Activated naive CD4-positive, alpha-beta T cell treated with anti-CD3 and anti-CD28 coated beads for 36 hours (primary cell): ENCODE measurements at regions not wholly inside any gene's neighbourhood (a gene's known extent, or its start where the extent isn't known, plus 50 kb on each side); places are given as distances from the start of the nearest gene placed in this dataset.

Source experiments
- CTCF ChIA-PET: fragments of 350-600 bp; sonication (Branson Sonifier 250); formaldehyde crosslinking; loops from one replicate; lab custom pipeline; 2021; ENCODE audit warnings: antibody characterized with exemption; lab: Charles Lee
- DNase-seq: peaks from one replicate; pipeline ENCODE4 v3.0.0-alpha.2; 2020
- H3K27ac Mint-ChIP-seq: one replicate; pipeline ENCODE4 v1.8.0; 2021; ENCODE audit warnings: mild to moderate bottlenecking, mixed read lengths
- H3K27me3 Mint-ChIP-seq: one replicate; pipeline ENCODE4 v1.8.0; 2021; ENCODE audit warnings: low read depth, mixed read lengths
- H3K36me3 Mint-ChIP-seq: one replicate; pipeline ENCODE4 v1.8.0; 2021; ENCODE audit warnings: low read depth, mixed read lengths
- H3K4me1 Mint-ChIP-seq: one replicate; pipeline ENCODE4 v1.8.0; 2021; ENCODE audit warnings: low read depth, mixed read lengths
- H3K4me3 Mint-ChIP-seq: one replicate; pipeline ENCODE4 v1.8.0; 2021; ENCODE audit warnings: mild to moderate bottlenecking, moderate library complexity, mixed read lengths
- H3K9me3 Mint-ChIP-seq: one replicate; pipeline ENCODE4 v1.8.0; 2021; ENCODE audit warnings: mixed read lengths
- intact Hi-C: fragments of 100-400 bp; cut with micrococcal nuclease; formaldehyde crosslinking; loops from one replicate; pipeline ENCODE4 v1.15.1; 2023

GRCh38 chr21:38970765-38971164 is 165.0 kb downstream of the ETS2 start:
- no peaks in the 10 kb centered on the region for H3K4me1 Mint-ChIP-seq
- CTCF ChIA-PET: no interaction called here
- H3K4me3 Mint-ChIP-seq: no peak overlapping the region
- H3K9me3 Mint-ChIP-seq: no peaks in the 10 kb centered on the region
- no peak overlapping the region for H3K27ac Mint-ChIP-seq
- H3K36me3 Mint-ChIP-seq: no peaks in the 10 kb centered on the region
- intact Hi-C loops: no loop called here
- no peaks in the 10 kb centered on the region for H3K27me3 Mint-ChIP-seq
- no peak for DNase-seq

GRCh38 chr21:38968887-38969543 is 163.3 kb downstream of the ETS2 start:
- no peaks in the 10 kb centered on the region for H3K27me3 Mint-ChIP-seq
- intact Hi-C loops: no loop called here
- H3K27ac Mint-ChIP-seq: no peak overlapping the region
- CTCF ChIA-PET: no interaction called here
- H3K36me3 Mint-ChIP-seq: no peaks in the 10 kb centered on the region
- H3K4me3 Mint-ChIP-seq: no peak overlapping the region
- H3K9me3 Mint-ChIP-seq: no peaks in the 10 kb centered on the region
- H3K4me1 Mint-ChIP-seq: no peaks in the 10 kb centered on the region
- DNase-seq: no peak

GRCh38 chr21:38965910-38966504 is 160.3 kb downstream of the ETS2 start:
- no peak for DNase-seq
- H3K27ac Mint-ChIP-seq: no peak overlapping the region
- no peaks in the 10 kb centered on the region for H3K36me3 Mint-ChIP-seq
- intact Hi-C loops: no loop called here
- no peaks in the 10 kb centered on the region for H3K4me1 Mint-ChIP-seq
- no peak overlapping the region for H3K4me3 Mint-ChIP-seq
- H3K9me3 Mint-ChIP-seq: peaks cover 2% of the 10 kb centered on the region
- CTCF ChIA-PET: no interaction called here
- H3K27me3 Mint-ChIP-seq: no peaks in the 10 kb centered on the region

- H3K4me1 Mint-ChIP-seq: no peaks in the 10 kb centered on the region
- H3K9me3 Mint-ChIP-seq: peaks cover 2% of the 10 kb centered on the region
- CTCF ChIA-PET: interaction anchor here (0.6 kb wide), 1 partner anchor 410 kb away, joined by 5 read pairs; no protein-coding TSS in a partner anchor
These were observed 159.5 kb downstream of the ETS2 start for GRCh38 chr21:38965241-38965640.

GRCh38 chr21:38963006-38963405 is 157.3 kb downstream of the ETS2 start:
- Mint-ChIP-seq H3K27me3 (no peaks in the 10 kb centered on the region), H3K4me3 (no peak overlapping the region), H3K4me1 (no peaks in the 10 kb centered on the region), H3K9me3 (peaks cover 2% of the 10 kb centered on the region), H3K27ac (no peak overlapping the region), H3K36me3 (no peaks in the 10 kb centered on the region)
- no peak for DNase-seq
- CTCF ChIA-PET: no interaction called here
- intact Hi-C loops: no loop called here

More at GRCh38 chr21:38965241-38965640, 159.5 kb downstream of the ETS2 start:
- Mint-ChIP-seq H3K27me3 (no peaks in the 10 kb centered on the region), H3K36me3 (no peaks in the 10 kb centered on the region), H3K4me3 (no peak overlapping the region), H3K27ac (no peak overlapping the region)
- intact Hi-C loops: no loop called here
- DNase-seq: no peak

GRCh38 chr21:38960251-38960650 is 154.5 kb downstream of the ETS2 start:
- no peaks in the 10 kb centered on the region for H3K27me3 Mint-ChIP-seq
- H3K4me3 Mint-ChIP-seq: no peak overlapping the region
- no peaks in the 10 kb centered on the region for H3K4me1 Mint-ChIP-seq
- CTCF ChIA-PET: no interaction called here
- intact Hi-C loops: no loop called here
- H3K36me3 Mint-ChIP-seq: no peaks in the 10 kb centered on the region
- no peak overlapping the region for H3K27ac Mint-ChIP-seq
- peaks cover 2% of the 10 kb centered on the region for H3K9me3 Mint-ChIP-seq
- no peak for DNase-seq

GRCh38 chr21:38959692-38960061 is 153.9 kb downstream of the ETS2 start:
- CTCF ChIA-PET: no interaction called here
- intact Hi-C loops: no loop called here
- Mint-ChIP-seq H3K27me3 (no peaks in the 10 kb centered on the region), H3K4me3 (no peak overlapping the region), H3K27ac (no peak overlapping the region), H3K4me1 (no peaks in the 10 kb centered on the region), H3K9me3 (peaks cover 2% of the 10 kb centered on the region), H3K36me3 (no peaks in the 10 kb centered on the region)
- no peak for DNase-seq

- Mint-ChIP-seq H3K36me3 (no peaks in the 10 kb centered on the region), H3K27me3 (no peaks in the 10 kb centered on the region), H3K9me3 (peaks cover 2% of the 10 kb centered on the region), H3K27ac (no peak overlapping the region), H3K4me1 (no peaks in the 10 kb centered on the region), H3K4me3 (no peak overlapping the region)
- DNase-seq: peak; percentile 12
- intact Hi-C loops: no loop called here
- CTCF ChIA-PET: no interaction called here
These were observed 153.4 kb downstream of the ETS2 start for GRCh38 chr21:38958940-38959691.

GRCh38 chr21:38958323-38958705 is 152.6 kb downstream of the ETS2 start:
- intact Hi-C loops: no loop called here
- Mint-ChIP-seq H3K9me3 (peaks cover 2% of the 10 kb centered on the region), H3K27ac (no peak overlapping the region), H3K27me3 (no peaks in the 10 kb centered on the region), H3K4me1 (no peaks in the 10 kb centered on the region), H3K36me3 (no peaks in the 10 kb centered on the region), H3K4me3 (no peak overlapping the region)
- CTCF ChIA-PET: no interaction called here
- DNase-seq: no peak

GRCh38 chr21:38957575-38958322 is 152.0 kb downstream of the ETS2 start:
- H3K36me3 Mint-ChIP-seq: no peaks in the 10 kb centered on the region
- H3K27ac Mint-ChIP-seq: no peak overlapping the region
- CTCF ChIA-PET: no interaction called here
- no peaks in the 10 kb centered on the region for H3K4me1 Mint-ChIP-seq
- DNase-seq: no peak
- H3K9me3 Mint-ChIP-seq: peaks cover 2% of the 10 kb centered on the region
- H3K27me3 Mint-ChIP-seq: no peaks in the 10 kb centered on the region
- intact Hi-C loops: no loop called here
- no peak overlapping the region for H3K4me3 Mint-ChIP-seq

GRCh38 chr21:38956856-38957571 is 151.3 kb downstream of the ETS2 start:
- no peak overlapping the region for H3K27ac Mint-ChIP-seq
- intact Hi-C loops: no loop called here
- H3K27me3 Mint-ChIP-seq: peaks cover 2% of the 10 kb centered on the region
- H3K4me1 Mint-ChIP-seq: no peaks in the 10 kb centered on the region
- no peaks in the 10 kb centered on the region for H3K36me3 Mint-ChIP-seq
- no peak overlapping the region for H3K4me3 Mint-ChIP-seq
- H3K9me3 Mint-ChIP-seq: peaks cover 2% of the 10 kb centered on the region
- no peak for DNase-seq
- CTCF ChIA-PET: interaction anchor here (0.8 kb wide), 1 partner anchor 97 kb away, joined by 3 read pairs; no protein-coding TSS in a partner anchor

GRCh38 chr21:38956521-38956855 is 150.8 kb downstream of the ETS2 start:
- no peak for DNase-seq
- Mint-ChIP-seq H3K36me3 (no peaks in the 10 kb centered on the region), H3K9me3 (no peaks in the 10 kb centered on the region), H3K4me1 (no peaks in the 10 kb centered on the region), H3K4me3 (no peak overlapping the region), H3K27ac (no peak overlapping the region), H3K27me3 (peaks cover 2% of the 10 kb centered on the region)
- CTCF ChIA-PET: interaction anchor here (0.8 kb wide), 1 partner anchor 97 kb away, joined by 3 read pairs; no protein-coding TSS in a partner anchor
- intact Hi-C loops: no loop called here
